Right cardiac atrium (tissue), 5 donors: ENCODE measurements at regions not wholly inside any gene's neighbourhood (a gene's known extent, or its start where the extent isn't known, plus 50 kb on each side); places are given as distances from the start of the nearest gene placed in this dataset.

Source experiments
- ATAC-seq, 2 donors: fragments of 200-7000 bp; cut with Tn5 transposase; one replicate each; pipeline versions ENCODE4 v1.8.0 to v1.9.1; 2020; ENCODE audit warnings: moderate library complexity in 2 of 2, mild to moderate bottlenecking in 1 of 2
- DNase-seq, 3 donors: peaks; one replicate each; pipeline ENCODE4 v3.0.0-alpha.2; 2020
- H3K27ac ChIP-seq: one replicate; pipeline ENCODE4 v1.5.1; 2013; ENCODE audit warnings: mild to moderate bottlenecking, low read length, control low read depth, moderate library complexity
- H3K27me3 ChIP-seq: one replicate; pipeline ENCODE4 v1.6.1; 2013; ENCODE audit not compliant: control insufficient read depth, insufficient read depth
- H3K4me1 ChIP-seq: one replicate; pipeline ENCODE4 v1.6.1; 2013; ENCODE audit warnings: low read length; ENCODE audit not compliant: control insufficient read depth, insufficient read depth
- H3K4me3 ChIP-seq: one replicate; pipeline ENCODE4 v1.5.1; 2013; ENCODE audit warnings: low read length, control low read depth
- H3K9me3 ChIP-seq: one replicate; pipeline ENCODE4 v1.6.1; 2013; ENCODE audit warnings: low read length; ENCODE audit not compliant: control insufficient read depth
- WGBS: extraction: QIAGEN DNeasy Blood & Tissue Kit; methylation state at CpG from one replicate; pipeline ENCODE4 v1.1.7; 2013; 5-methylcytosine and 5-hydroxymethylcytosine counted together
- intact Hi-C, 4 donors: fragments of 100-400 bp; cut with DNase I; formaldehyde crosslinking; loops; one replicate each; pipeline versions ENCODE4 v1.11.0 to v1.14.0; 2022 to 2023
- donor health status: healthy with polysubstance abuse.
- donor health status: DM: no; HTN: yes; CAD: no.
- donor health status: DM: no; HTN: no; CAD: no.
- donor health status: DM: no; HTN: yes; CAD: no; lungs with severe emphysema.
- donor health status: DM: yes; HTN: yes; CAD: no.

- DNase-seq = no peak
- no peak for ATAC-seq
- intact Hi-C loops = loop anchor here in 1 of 4 donors (10.0 kb wide), 1 partner anchor 185 kb away; no protein-coding TSS in a partner anchor
- 82% methylated on average over 9 of the region's 9 CpGs for WGBS
- no peak overlapping the region for H3K27ac ChIP-seq
- no peaks in the 10 kb centered on the region for H3K27me3 ChIP-seq
- peaks cover 3% of the 10 kb centered on the region for H3K9me3 ChIP-seq
- no peaks in the 10 kb centered on the region for H3K4me1 ChIP-seq
- H3K4me3 ChIP-seq = no peak overlapping the region
Measured at GRCh38 chr5:10860196-10860543, 99.1 kb upstream of the DAP start.

- Histone ChIP-seq H3K27ac (no peak overlapping the region), H3K27me3 (no peaks in the 10 kb centered on the region), H3K9me3 (no peaks in the 10 kb centered on the region), H3K4me3 (no peak overlapping the region), H3K4me1 (no peaks in the 10 kb centered on the region)
- no peak for DNase-seq
- intact Hi-C loops = loop anchor here in 1 of 4 donors (5.0 to 10.0 kb wide), 2 partner anchors 162 to 185 kb away; no protein-coding TSS in a partner anchor
- ATAC-seq = no peak
- WGBS = 86% methylated on average over 15 of the region's 15 CpGs
Measured at GRCh38 chr5:10859393-10860195, 98.6 kb upstream of the DAP start.

GRCh38 chr5:10858945-10859344 is 97.9 kb upstream of the DAP start:
- intact Hi-C loops = loop anchor here in 1 of 4 donors (5.0 kb wide), 1 partner anchor 162 kb away; no protein-coding TSS in a partner anchor
- 84% methylated on average over 9 of the region's 9 CpGs for WGBS

GRCh38 chr5:10858307-10858706 is 97.3 kb upstream of the DAP start:
- ATAC-seq (no peak), DNase-seq (no peak)
- no peaks in the 10 kb centered on the region for H3K4me1 ChIP-seq
- intact Hi-C loops = loop anchor here in 1 of 4 donors (5.0 kb wide), 1 partner anchor 161 kb away; no protein-coding TSS in a partner anchor
- no peaks in the 10 kb centered on the region for H3K27me3 ChIP-seq
- 72% methylated on average over 5 of the region's 5 CpGs for WGBS
- no peak overlapping the region for H3K4me3 ChIP-seq
- H3K9me3 ChIP-seq = no peaks in the 10 kb centered on the region
- no peak overlapping the region for H3K27ac ChIP-seq

More at GRCh38 chr5:10858945-10859344, 97.9 kb upstream of the DAP start:
- Histone ChIP-seq H3K4me3 (no peak overlapping the region), H3K9me3 (no peaks in the 10 kb centered on the region), H3K27me3 (no peaks in the 10 kb centered on the region), H3K27ac (no peak overlapping the region), H3K4me1 (no peaks in the 10 kb centered on the region)
- ATAC-seq = no peak
- DNase-seq = no peak

GRCh38 chr5:10857338-10857733 is 96.3 kb upstream of the DAP start:
- Histone ChIP-seq H3K27me3 (no peaks in the 10 kb centered on the region), H3K4me1 (no peaks in the 10 kb centered on the region), H3K9me3 (no peaks in the 10 kb centered on the region), H3K4me3 (no peak overlapping the region), H3K27ac (no peak overlapping the region)
- DNase-seq = no peak
- ATAC-seq = no peak
- intact Hi-C loops = loop anchor here in 1 of 4 donors (5.0 kb wide), 1 partner anchor 160 kb away; no protein-coding TSS in a partner anchor
- 29% methylated on average over 11 of the region's 11 CpGs for WGBS

GRCh38 chr5:10856683-10857337 is 95.8 kb upstream of the DAP start:
- no peaks in the 10 kb centered on the region for H3K27me3 ChIP-seq
- H3K4me1 ChIP-seq = no peaks in the 10 kb centered on the region
- DNase-seq (peak; percentile 42 to 84 (median 80)), ATAC-seq (peak; percentile 48 to 63)
- intact Hi-C loops = loop anchor here in 1 of 4 donors (5.0 kb wide), 1 partner anchor 160 kb away; no protein-coding TSS in a partner anchor
- no peak overlapping the region for H3K4me3 ChIP-seq
- no peaks in the 10 kb centered on the region for H3K9me3 ChIP-seq
- WGBS = 20% methylated on average over 16 of the region's 16 CpGs
- H3K27ac ChIP-seq = no peak overlapping the region

GRCh38 chr5:10856071-10856470 is 95.0 kb upstream of the DAP start:
- intact Hi-C loops = loop anchor here in 1 of 4 donors (5.0 kb wide), 1 partner anchor 159 kb away; no protein-coding TSS in a partner anchor
- no peak overlapping the region for H3K4me3 ChIP-seq
- DNase-seq = no peak

GRCh38 chr5:10854506-10855277 is 93.7 kb upstream of the DAP start:
- peak in 1 of 3 donors; percentile 36 for DNase-seq
- 82% methylated on average over 4 of the region's 4 CpGs for WGBS
- no peaks in the 10 kb centered on the region for H3K4me1 ChIP-seq
- intact Hi-C loops = loop anchor here in 1 of 4 donors (5.0 kb wide), 1 partner anchor 157 kb away; no protein-coding TSS in a partner anchor
- no peaks in the 10 kb centered on the region for H3K9me3 ChIP-seq
- H3K4me3 ChIP-seq = no peak overlapping the region
- no peaks in the 10 kb centered on the region for H3K27me3 ChIP-seq
- H3K27ac ChIP-seq = no peak overlapping the region
- ATAC-seq = no peak

More at GRCh38 chr5:10856071-10856470, 95.0 kb upstream of the DAP start:
- Histone ChIP-seq H3K9me3 (no peaks in the 10 kb centered on the region), H3K27ac (no peak overlapping the region), H3K27me3 (no peaks in the 10 kb centered on the region), H3K4me1 (no peaks in the 10 kb centered on the region)
- no peak for ATAC-seq
- WGBS = 93% methylated on average over 5 of the region's 5 CpGs

- no peak overlapping the region for H3K27ac ChIP-seq
- no peaks in the 10 kb centered on the region for H3K27me3 ChIP-seq
- DNase-seq (no peak), ATAC-seq (no peak)
- no peaks in the 10 kb centered on the region for H3K4me1 ChIP-seq
- intact Hi-C loops = no loop called here
- 82% methylated on average over 3 of the region's 3 CpGs for WGBS
- no peak overlapping the region for H3K4me3 ChIP-seq
- H3K9me3 ChIP-seq = no peaks in the 10 kb centered on the region
Measured at GRCh38 chr5:10853154-10853553, 92.1 kb upstream of the DAP start.

GRCh38 chr5:10849278-10849677 is 88.2 kb upstream of the DAP start:
- H3K4me3 ChIP-seq = no peak overlapping the region
- 52% methylated on average over 5 of the region's 5 CpGs for WGBS
- intact Hi-C loops = no loop called here
- ATAC-seq (no peak), DNase-seq (no peak)
- H3K4me1 ChIP-seq = no peaks in the 10 kb centered on the region
- no peaks in the 10 kb centered on the region for H3K27me3 ChIP-seq
- no peak overlapping the region for H3K27ac ChIP-seq
- H3K9me3 ChIP-seq = no peaks in the 10 kb centered on the region
